T-helper 2 cell treated with Interferon-gamma antibody and Interleukin-4, amounts not matched to agents 5 μg/mL and 100 μg/mL, for 36 hours (primary cell): ENCODE measurements at regions not wholly inside any gene's neighbourhood (a gene's known extent, or its start where the extent isn't known, plus 50 kb on each side); places are given as distances from the start of the nearest gene placed in this dataset.
"Not testable (repeated sequence)": the region's sequence is repeated elsewhere in the genome, so short reads cannot be mapped to it uniquely, and the experiment has no call there.

Experiments used
- DNase-seq: peaks from one replicate; pipeline ENCODE4 v3.0.0; 2021; ENCODE audit warnings: low spot score
- H3K27ac Mint-ChIP-seq: one replicate; pipeline ENCODE4 v1.8.0; 2021; ENCODE audit warnings: mild to moderate bottlenecking, mixed read lengths
- H3K27me3 Mint-ChIP-seq: one replicate; pipeline ENCODE4 v1.8.0; 2021; ENCODE audit warnings: low read depth, mixed read lengths
- H3K36me3 Mint-ChIP-seq: one replicate; pipeline ENCODE4 v1.8.0; 2021; ENCODE audit warnings: low read depth, mixed read lengths
- H3K4me1 Mint-ChIP-seq: one replicate; pipeline ENCODE4 v1.8.0; 2021; ENCODE audit warnings: low read depth, mixed read lengths
- H3K4me3 Mint-ChIP-seq: one replicate; pipeline ENCODE4 v1.8.0; 2022; ENCODE audit warnings: mild to moderate bottlenecking, moderate library complexity, mixed read lengths
- H3K9me3 Mint-ChIP-seq: one replicate; pipeline ENCODE4 v1.8.0; 2021; ENCODE audit warnings: mixed read lengths

DNA sequence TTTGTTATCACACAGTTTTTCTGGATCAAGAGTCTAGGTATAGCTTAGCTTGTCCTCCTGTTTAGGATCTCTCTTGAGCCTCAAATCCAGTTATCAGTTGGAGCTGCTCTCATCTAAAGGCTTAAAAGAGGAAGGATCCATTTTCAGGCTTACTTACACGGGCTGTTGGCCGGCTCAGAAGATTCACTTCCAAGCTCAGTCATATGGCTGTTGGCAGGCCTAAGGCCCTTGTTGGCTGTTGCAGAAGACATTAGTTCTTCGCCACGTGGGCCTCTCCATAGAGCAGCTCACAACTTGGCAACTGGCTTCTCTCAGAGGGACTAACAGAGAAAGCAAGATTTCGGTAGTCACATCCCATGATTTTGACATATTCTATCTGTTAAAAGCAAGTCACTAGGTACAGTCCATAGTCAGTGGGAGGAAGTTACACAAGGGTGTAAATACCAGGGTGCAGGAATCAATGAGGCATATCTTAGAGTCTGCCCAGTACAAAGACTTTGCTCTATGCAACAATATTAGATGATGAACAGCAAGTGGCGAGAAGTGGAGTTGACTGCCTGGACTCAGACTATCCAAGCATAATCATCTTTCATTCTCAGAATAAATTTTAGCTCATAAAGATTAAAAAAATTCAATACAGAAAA is 280.1 kb upstream of the MBL2 start:
- Mint-ChIP-seq H3K4me3 (no peak overlapping the region), H3K4me1 (no peaks in the 10 kb centered on the region), H3K27ac (no peak overlapping the region), H3K27me3 (no peaks in the 10 kb centered on the region), H3K36me3 (no peaks in the 10 kb centered on the region), H3K9me3 (peaks cover 11% of the 10 kb centered on the region)
- DNase-seq = no peak

DNA sequence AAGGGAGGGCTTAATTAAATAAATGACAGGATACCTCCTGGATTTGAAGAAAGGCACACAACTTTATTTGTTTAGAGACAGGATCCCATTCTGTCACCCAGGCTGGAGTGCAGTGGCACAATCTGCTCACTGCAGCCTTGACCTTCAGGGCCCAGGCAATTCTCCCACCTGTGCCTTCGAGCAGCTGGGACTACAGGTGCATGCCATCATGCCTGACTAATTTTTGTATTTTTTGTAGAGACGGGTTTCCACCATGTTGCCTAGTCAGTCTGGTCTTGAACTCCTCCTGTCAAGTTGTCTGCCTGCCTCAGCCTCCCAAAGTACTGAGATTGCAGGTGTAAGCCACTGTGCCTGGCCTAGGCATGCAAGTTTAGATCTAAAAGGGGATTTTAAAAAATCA is 272.7 kb upstream of the MBL2 start:
- Mint-ChIP-seq H3K27ac (no peak overlapping the region), H3K4me3 (no peak overlapping the region), H3K36me3 (no peaks in the 10 kb centered on the region), H3K4me1 (no peaks in the 10 kb centered on the region), H3K9me3 (no peaks in the 10 kb centered on the region), H3K27me3 (no peaks in the 10 kb centered on the region)
- DNase-seq = no peak

DNA sequence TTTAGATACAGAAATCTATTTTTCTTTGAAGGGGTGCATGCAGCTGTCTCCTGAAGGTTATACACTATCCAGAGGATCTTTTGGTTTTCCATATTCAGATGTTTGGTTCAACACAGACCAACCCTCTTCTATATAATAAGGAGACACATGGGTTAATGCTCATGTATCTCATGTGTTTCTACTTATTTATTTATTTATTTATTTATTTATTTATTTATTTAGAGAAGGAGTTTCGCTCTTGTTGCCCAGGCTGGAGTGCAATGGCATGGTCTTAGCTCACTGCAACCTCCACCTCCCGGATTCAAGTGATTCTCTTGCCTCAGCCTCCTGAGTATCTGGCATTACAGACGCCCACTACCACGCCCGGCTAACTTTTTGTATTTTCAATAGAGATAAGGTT is 263.2 kb upstream of the MBL2 start:
- H3K4me3 Mint-ChIP-seq, H3K27ac Mint-ChIP-seq, H3K4me1 Mint-ChIP-seq, H3K36me3 Mint-ChIP-seq, H3K27me3 Mint-ChIP-seq, H3K9me3 Mint-ChIP-seq, DNase-seq: not testable (repeated sequence)

DNA sequence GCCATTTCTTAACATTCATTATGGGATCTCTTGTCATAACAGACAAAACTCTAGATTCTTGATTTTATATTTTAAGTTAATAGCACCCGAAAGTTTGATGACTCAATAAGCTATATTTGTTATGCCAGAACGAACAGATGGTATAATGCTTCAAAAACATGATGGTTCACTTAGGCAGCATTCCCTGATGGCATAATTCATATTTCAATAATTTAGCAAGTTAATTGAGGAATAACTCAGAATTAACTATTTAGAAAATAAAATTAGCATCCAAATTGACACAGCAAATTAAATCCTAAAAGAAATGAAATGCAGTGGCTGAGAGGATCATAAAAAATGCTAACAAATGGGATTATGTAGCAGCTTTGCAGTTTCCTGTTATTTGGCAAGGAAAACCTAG is 260.8 kb upstream of the MBL2 start:
- DNase-seq = no peak
- Mint-ChIP-seq H3K4me3 (no peak overlapping the region), H3K4me1 (peaks cover 1% of the 10 kb centered on the region), H3K9me3 (no peaks in the 10 kb centered on the region), H3K27me3 (no peaks in the 10 kb centered on the region), H3K27ac (no peak overlapping the region), H3K36me3 (no peaks in the 10 kb centered on the region)

DNA sequence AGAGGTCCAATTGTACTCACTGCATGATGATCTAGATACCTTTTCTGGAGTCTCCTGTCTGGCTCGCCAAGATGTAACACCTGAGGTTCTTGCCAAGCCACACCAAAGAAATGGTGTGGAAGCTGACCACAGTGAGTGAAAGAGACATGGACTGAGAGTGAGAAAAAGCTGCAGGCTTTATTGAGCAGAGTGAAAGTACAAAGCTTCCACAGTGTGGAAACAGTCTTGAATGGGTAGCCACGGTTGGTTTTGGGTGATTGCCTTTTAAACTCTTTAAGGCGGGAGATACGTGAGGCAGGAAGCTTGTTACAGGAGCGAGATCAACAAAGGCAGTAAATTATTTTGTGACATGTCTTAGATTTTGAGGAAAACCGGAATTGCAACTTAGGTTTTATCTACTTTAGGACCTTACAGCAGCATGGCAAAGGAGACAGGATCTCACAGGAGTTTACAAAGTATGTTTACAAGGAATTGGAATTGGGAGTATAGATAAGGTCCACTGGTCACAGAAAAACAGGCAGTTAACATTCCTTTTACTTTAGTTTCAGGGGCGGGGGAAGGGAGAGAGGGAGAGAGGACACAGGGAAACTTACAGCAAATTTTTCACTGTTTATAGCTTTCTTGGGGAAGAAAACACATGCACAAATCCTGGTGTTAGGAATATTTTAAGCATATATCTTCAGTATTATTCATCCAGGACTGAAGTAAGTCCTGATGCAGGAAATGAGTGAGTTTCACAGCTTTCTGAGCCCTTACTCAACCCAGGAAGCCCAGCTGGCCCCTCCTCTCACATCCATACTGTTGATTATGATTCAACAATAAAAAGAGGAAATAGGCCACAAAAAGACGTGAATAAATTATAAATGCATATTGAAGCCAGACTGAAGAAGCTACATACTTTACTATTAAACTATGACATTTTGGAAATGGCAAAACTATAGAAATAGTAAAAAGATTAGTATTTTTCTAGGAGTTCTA is 257.6 kb upstream of the MBL2 start:
- DNase-seq, H3K36me3 Mint-ChIP-seq: not testable (repeated sequence)

DNA sequence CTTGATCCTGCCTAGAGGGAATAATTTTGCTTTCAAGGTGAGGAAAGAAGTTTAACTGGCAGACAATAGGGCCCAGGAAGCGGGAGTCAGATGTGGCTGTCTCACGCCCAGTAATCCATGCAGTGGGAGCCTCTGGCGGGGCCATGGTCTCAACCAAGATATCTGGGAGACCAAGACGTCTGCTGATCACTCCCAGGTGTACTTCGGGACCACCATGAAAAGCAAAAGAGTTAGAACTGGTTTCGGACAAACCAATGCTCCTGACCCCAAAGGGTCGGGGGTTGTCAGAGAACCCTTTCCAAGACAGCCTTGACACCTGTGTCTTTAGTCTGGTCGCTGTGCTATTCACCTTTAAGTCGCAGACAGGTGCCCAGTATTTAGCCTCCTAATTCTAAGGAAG is 256.9 kb upstream of the MBL2 start:
- Mint-ChIP-seq H3K4me3 (no peak overlapping the region), H3K9me3 (no peaks in the 10 kb centered on the region), H3K27ac (no peak overlapping the region), H3K4me1 (peaks cover 1% of the 10 kb centered on the region), H3K27me3 (no peaks in the 10 kb centered on the region), H3K36me3 (no peaks in the 10 kb centered on the region)
- DNase-seq = no peak

More for the DNA sequence above, 257.6 kb upstream of the MBL2 start:
- H3K27ac Mint-ChIP-seq, H3K9me3 Mint-ChIP-seq, H3K4me3 Mint-ChIP-seq, H3K4me1 Mint-ChIP-seq, H3K27me3 Mint-ChIP-seq: not testable (repeated sequence)

DNA sequence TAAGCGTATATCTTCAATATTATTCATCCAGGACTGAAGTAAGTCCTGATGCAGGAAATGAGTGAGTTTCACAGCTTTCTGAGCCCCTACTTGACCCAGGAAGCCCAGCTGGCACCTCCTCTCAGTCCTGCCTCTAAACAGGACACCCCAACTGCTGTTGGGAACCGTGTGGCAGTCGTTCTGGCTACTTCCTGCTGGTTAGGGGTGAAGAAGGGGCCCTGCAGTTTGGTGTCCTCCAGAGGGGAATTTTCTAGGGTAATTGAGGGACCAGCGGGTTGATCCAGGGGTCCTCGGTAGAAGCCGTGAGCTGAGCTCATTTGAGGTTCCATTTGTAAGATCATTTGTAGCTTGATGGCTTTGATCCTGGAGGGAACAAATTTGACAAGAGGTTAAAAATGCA is 253.2 kb upstream of the MBL2 start:
- H3K4me3 Mint-ChIP-seq, H3K27me3 Mint-ChIP-seq, H3K27ac Mint-ChIP-seq, H3K9me3 Mint-ChIP-seq, DNase-seq, H3K4me1 Mint-ChIP-seq, H3K36me3 Mint-ChIP-seq: not testable (repeated sequence)

DNA sequence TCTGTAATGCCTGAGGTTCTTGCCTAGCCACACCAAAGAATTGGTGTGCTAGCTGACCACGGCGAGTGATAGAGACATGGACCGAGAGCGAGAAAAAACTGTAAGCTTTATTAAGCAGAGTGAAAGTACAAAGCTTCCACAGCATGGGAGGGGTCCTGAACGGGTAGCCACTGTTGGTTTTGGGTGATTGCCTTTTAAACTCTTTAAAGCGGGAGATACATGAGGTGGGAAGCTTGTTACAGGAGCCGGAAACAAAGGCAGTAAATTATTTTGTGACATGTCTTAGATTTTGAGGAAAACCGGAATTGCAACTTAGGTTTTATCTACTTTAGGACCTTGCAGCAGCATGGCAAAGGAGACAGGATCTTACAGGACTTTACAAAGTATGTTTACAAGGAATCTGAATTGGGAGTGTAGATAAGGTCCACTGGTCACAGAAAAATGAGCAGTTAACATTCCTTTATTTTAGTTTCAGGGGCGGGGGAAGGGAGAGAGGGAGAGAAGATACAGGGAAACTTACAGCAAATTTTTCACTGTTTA is 252.7 kb upstream of the MBL2 start:
- Mint-ChIP-seq H3K27me3 (no peaks in the 10 kb centered on the region), H3K36me3 (no peaks in the 10 kb centered on the region), H3K4me1 (peaks cover 1% of the 10 kb centered on the region), H3K9me3 (peaks cover 4% of the 10 kb centered on the region), H3K27ac (no peak overlapping the region), H3K4me3 (no peak overlapping the region)
- DNase-seq = no peak

DNA sequence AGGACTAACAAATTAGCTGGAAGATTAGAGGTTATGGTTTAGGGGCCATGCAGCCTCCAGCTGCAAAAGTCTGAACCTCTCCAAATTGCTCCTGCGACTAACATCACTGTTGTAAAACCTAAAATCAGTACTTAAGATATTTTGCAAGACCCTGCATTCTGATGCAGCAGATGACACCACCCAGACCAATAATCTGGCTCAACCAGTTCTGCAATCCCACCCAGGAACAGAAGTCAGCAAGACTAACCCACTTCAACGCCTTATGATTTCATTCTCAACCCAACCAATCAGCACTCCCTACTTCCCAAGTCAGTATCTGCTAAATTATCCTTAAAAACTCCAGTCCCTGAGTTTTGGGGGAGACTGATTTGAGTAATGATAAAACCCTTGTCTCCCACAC is 250.8 kb upstream of the MBL2 start:
- no peaks in the 10 kb centered on the region for H3K4me1 Mint-ChIP-seq
- no peak overlapping the region for H3K4me3 Mint-ChIP-seq
- no peak for DNase-seq
- H3K9me3 Mint-ChIP-seq = peaks cover 4% of the 10 kb centered on the region
- H3K27me3 Mint-ChIP-seq = no peaks in the 10 kb centered on the region
- no peaks in the 10 kb centered on the region for H3K36me3 Mint-ChIP-seq
- no peak overlapping the region for H3K27ac Mint-ChIP-seq

DNA sequence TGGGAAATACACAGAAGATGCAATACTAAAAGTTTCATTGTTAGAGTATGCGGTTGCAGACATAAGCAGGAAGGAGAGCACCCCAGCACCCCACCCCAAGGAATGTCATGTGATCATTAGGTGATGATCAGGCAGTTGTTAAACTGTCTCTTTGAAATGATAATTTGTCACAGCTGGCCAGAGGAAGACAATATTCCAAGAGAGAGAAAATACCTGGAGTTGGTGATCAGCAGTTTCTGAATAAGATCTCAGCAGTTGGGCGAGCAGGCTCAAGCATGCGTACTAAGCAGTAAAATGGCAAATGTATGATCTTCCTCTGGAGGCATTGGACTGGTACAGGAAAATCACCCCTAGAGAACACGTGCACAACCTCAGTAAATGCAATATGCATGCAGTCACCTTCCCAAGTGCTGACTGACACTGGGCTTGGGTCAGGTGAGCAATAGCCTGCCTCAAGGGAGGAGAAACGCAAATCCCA is 250.1 kb upstream of the MBL2 start:
- DNase-seq = no peak
- Mint-ChIP-seq H3K9me3 (peaks cover 4% of the 10 kb centered on the region), H3K4me3 (no peak overlapping the region), H3K27me3 (no peaks in the 10 kb centered on the region), H3K36me3 (no peaks in the 10 kb centered on the region), H3K27ac (no peak overlapping the region), H3K4me1 (no peaks in the 10 kb centered on the region)

DNA sequence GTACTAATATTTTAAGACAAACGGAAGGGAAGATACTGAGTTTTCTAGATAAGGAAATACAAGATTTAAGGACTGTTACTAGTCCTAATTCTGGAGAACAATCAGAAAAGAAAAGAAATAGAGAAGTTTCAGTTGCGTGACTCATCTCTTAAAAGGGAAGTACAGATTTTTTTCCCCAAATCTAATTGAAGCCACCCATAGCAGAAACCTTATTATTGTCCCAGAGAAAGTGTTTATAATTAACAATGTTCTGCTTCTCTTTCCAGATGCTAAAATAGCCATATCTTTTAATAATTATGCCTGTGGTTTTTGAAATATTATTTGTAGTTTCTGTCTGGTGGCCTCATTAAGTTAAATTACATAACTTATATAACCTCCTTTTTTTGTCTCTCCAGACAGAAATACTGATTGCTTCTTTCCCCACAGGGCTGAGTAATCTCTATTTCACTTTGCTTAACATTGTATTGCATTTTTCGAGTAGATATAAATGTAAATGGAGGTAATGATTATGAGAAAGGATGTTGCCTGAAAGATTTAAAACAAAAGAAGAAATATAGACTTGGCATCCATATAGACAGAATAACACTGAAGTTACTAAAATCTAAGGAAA is 240.7 kb upstream of the MBL2 start:
- Mint-ChIP-seq H3K9me3 (peaks cover 3% of the 10 kb centered on the region), H3K36me3 (no peaks in the 10 kb centered on the region), H3K27ac (no peak overlapping the region), H3K4me3 (no peak overlapping the region), H3K27me3 (no peaks in the 10 kb centered on the region), H3K4me1 (no peaks in the 10 kb centered on the region)
- no peak for DNase-seq

DNA sequence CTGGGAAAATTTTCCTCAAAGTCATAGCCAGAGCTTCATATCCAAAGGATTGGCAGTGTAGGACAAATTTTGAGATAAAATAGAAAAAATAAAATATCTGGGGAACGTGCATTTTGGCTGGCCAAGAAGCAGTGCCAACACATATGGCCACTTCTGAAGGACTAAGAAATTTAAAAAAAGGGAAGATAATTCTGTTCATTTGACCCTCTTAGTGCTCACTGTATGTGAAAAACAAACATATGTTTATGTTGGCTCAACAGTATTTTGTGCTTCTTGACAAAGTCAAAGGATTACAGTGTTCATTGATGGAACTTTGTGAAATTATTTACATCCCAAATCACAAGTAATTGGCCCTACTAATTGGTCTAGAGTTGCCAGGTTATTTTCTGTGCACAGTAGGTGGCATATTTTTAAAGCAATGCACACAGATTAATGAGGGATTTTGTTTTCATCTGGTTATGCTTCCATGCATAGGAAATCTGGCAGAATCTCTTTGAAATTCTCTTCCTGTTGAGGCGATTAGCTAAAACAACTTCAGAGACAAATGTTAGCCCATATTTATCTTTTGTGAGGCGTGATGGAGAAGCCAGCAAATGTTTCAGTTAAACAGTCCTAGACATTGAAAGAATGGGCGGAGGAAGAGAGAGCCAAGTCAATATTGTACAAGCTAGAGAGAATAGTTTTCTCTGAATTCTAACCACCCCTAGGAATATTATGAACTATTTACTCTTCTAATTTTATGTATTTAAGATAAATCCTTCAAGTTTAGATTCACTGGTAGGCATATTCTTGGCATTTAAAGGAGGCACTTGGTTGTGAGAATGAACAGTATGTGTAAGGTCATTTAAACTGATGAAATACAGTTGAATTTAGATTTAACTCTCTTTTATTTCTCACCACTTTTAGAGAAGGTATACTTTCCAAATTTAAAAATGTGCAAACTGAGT is 237.7 kb upstream of the MBL2 start:
- Mint-ChIP-seq H3K4me1 (no peaks in the 10 kb centered on the region), H3K9me3 (peaks cover 3% of the 10 kb centered on the region), H3K4me3 (no peak overlapping the region), H3K27ac (no peak overlapping the region), H3K36me3 (no peaks in the 10 kb centered on the region), H3K27me3 (no peaks in the 10 kb centered on the region)
- DNase-seq = no peak

DNA sequence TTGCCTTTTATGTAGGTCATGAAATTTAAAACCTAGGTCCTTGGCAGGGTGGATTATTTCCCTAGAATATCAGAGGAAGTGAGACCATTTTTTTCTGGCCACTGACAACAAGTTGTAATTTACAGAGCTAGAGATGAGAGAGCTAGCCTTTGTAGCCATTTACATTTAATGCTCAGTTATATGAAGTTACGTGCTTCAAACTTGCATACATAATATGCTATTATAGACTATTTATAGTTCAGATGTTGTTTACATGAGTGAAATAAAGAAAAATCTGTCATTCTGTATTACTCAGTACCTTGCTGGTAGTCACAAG is 234.9 kb upstream of the MBL2 start:
- no peak overlapping the region for H3K27ac Mint-ChIP-seq
- no peak overlapping the region for H3K4me3 Mint-ChIP-seq
- H3K36me3 Mint-ChIP-seq = no peaks in the 10 kb centered on the region
- H3K4me1 Mint-ChIP-seq = no peaks in the 10 kb centered on the region
- H3K27me3 Mint-ChIP-seq = no peaks in the 10 kb centered on the region
- no peak for DNase-seq
- peaks cover 3% of the 10 kb centered on the region for H3K9me3 Mint-ChIP-seq
